T1000 (cell line): ENCODE measurements at regions not wholly inside any gene's neighbourhood (a gene's known extent, or its start where the extent isn't known, plus 50 kb on each side); places are given as distances from the start of the nearest gene placed in this dataset.

ENCODE experiments used
- DNase-seq: peaks from one replicate; lab custom pipeline; 2025; ENCODE audit warnings: mixed read lengths; lab: John Stamatoyannopoulos, UW

GRCh38 chr3:57009802-57010201, 50.7 kb upstream of the SPATA12 start:
- DNase-seq: no peak

GRCh38 chr3:57009367-57009766, 51.1 kb upstream of the SPATA12 start:
- no peak for DNase-seq

DNA sequence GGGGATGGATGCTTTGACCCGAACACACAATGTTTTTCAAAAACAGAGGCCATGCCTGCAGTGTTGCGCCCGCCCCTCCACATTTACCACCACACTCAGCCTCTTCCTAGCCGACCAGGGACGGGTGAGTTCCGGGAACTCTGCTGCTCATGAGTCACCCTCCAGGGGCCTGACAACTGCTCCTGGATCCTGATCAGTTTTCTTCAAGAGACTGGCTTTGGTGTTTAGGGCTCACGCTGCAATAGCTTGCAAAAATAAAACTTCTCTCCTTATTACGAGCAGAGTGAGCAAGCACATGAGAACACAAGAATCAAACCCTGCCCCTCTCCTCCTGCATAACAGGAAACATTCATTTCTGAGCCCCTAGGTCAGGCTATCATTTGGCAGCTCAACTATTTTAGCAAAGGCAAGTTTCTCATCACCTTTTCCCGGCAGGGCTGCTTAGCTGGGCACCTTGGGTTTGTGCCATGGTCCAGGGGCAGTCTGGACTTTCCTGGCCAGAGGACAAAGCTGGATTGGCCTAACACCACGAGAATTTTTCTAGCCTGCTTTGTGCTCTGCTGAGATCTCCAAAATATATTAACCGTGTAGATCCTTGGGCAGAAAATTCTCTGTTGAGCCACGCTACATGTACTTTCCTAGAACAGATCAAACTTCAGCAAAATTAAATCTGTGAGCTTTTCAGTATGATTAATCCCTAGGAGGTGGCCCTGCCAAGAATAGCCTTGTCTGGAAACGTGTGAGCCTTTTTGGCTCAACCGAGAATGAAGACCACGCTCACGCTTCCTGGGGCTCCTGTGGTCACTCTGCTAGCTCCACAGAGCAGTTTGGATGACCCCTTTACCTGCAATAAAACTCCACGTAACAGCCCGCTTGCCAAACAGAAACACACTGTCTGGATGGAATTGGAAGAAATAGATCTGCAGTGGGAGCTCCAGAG, 52.7 kb upstream of the SPATA12 start:
- peak; percentile 51 for DNase-seq

GRCh38 chr3:57006949-57007419, 53.5 kb upstream of the SPATA12 start:
- DNase-seq: no peak

DNA sequence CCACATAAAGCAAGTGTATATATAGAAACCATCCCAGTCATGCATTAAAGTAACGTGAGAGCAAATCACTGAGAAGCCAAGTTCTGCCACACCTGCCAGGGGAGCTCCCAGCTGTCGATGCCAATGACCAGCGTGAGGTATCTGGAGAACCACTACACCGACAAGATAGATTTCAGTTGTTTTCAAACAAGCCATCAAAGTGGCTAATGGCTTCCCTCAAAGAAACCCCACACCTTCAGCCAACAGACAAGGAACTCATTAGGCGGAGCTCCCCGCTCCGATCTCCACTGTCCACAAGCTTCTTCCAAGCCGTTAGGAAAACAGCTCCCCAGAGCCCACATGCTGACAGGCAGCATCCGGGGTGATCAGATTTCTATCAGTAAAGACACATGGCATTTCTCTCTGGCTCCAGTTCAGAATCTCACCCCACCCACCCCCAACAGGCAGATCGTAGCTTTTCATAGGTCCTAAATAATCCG, 54.2 kb upstream of the SPATA12 start:
- no peak for DNase-seq

DNA sequence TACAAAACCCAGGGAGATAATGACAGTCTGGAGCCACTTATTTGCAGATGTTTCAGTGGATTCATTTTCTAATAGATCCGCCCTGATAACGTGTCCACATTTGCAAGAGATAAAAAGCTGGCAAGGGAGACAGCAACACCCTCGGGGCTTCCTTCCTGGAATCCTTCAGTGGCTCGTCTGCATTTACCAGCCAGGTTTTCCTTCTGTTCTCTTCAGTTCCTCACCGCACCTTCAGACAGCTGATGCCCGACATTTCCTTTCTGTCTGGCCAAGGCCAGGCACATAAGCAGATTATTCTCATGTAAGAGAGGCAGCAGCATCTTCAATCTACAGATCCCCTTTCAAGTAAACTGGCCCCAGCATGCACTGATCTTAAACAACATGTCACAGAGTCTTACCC, 56.2 kb upstream of the SPATA12 start:
- DNase-seq: no peak

- no peak for DNase-seq
These were observed 56.8 kb upstream of the SPATA12 start for GRCh38 chr3:57003676-57004075.

DNA sequence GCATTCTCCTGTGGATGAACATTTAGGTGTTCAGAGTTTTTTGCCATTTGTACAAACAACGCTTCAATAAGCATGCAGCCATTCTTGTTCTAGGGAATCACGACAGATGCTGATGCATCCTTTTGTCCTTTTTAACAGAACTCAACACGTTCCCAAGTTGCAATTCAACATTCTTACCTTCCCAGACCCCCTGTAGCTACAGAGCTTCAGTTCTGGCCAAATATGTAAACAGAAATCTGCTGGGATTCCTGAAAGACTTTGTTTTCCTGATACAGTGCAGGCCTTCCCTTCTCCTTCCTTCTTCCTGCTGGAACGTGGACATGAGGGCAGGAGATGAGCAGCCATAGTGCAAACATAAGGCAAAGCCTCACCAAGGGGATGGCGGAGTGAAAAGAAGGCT, 59.1 kb upstream of the SPATA12 start:
- DNase-seq: no peak

- no peak for DNase-seq
These were observed 60.5 kb upstream of the SPATA12 start for GRCh38 chr3:57000012-57000411.

DNA sequence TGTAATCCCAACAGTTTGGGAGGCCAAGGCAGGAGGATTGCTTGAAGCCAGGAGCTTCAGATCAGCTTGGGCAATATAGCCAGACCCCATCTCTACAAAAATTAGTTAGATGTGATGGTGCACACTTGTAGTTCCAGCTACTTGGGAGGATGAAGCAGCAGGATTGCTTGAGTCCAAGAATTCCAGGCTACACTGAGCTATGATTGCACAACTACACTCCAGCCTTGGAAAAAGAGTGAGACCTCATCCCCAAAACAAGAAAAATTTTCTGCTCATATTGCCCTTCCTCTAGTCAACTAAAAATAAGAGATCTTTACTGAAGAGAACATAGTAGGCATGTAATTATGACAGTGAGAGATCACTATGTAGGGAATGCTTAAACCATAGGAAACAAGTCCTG, 60.9 kb upstream of the SPATA12 start:
- no peak for DNase-seq

- no peak for DNase-seq
These were observed 62.4 kb upstream of the SPATA12 start for GRCh38 chr3:56998076-56998529.

- DNase-seq: no peak
These were observed 62.8 kb upstream of the SPATA12 start for GRCh38 chr3:56997675-56998074.

DNA sequence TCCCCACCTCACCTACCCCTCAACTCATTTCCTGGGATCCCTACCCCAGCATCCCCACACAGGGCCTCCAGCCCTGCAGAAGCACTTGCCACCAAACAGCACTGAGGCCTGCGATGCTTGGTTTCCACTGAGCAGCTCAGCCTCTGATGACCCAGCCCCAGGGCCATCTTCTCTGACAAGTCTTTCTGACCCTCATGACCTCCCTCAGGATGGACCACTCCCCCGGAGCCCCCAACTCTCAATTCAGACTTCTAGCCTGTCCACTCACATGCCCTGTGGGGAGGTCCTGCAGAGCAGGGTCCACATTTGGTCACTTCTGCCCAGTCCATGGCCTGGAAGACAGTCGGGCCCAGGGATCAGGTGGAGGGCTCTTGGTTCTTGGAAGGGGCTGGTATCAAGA, 63.4 kb upstream of the SPATA12 start:
- no peak for DNase-seq

DNA sequence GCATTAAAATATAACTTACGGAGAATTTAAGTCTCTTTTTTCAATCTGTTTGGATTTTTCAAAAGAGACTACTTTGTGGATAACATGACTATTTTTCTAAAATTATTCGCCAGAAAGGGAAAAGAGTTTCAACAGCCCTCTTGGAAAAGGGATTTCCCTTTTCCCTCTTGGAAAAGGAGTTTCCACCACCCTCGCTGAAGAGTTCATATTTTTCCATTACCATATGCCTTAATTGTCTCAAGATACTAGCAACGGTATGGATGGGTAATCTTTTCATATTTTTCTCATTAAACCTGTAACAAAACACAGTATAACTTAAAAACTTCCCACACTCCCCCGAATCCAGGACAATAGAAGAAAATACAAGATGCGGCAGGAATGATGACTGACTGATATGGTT, 66.1 kb upstream of the SPATA12 start:
- DNase-seq: no peak

- no peak for DNase-seq
These were observed 69.8 kb upstream of the SPATA12 start for GRCh38 chr3:56990641-56991015.

- DNase-seq: no peak
These were observed 70.4 kb upstream of the SPATA12 start for GRCh38 chr3:56989977-56990640.

DNA sequence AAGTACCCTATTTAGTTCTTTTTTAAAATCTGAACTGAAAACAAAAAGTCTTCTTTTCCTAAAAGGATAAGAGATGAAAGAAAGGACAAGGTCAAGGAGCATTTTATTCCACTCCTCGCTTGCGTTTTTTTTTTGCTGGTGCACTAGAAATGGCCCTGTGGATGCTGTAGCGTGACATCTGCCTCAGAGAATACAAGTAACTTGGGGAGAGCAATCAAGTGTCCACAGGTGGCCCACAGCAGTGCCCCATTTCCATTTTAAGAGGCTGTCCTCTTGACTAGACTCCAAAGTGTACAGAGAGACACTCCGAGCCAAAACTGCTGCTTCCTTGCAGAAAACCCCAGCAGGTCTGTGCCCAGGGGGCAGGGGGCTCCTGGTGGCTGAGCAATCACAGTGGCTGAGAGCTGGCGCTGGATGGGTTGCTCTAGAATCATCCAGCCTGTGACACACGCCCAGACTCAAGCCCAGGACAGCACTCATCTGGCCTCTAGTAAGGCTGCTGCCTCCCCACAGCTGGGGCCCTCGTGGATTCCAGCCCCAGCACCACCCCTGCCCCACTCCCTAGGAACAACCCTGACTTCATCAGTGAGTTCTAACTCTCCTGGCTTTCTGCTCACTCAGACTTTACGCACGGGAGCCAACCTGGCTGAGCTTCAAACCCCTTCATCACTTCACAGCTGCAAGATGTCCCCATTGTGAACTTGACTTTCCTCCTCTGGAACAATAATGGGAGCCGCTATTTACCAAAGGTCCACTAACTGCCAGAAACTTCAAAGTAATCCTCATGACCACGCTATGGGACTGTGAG, 71.1 kb upstream of the SPATA12 start:
- DNase-seq: no peak

GRCh38 chr3:56988458-56989168, 71.9 kb upstream of the SPATA12 start:
- DNase-seq: peak; percentile 64

DNA sequence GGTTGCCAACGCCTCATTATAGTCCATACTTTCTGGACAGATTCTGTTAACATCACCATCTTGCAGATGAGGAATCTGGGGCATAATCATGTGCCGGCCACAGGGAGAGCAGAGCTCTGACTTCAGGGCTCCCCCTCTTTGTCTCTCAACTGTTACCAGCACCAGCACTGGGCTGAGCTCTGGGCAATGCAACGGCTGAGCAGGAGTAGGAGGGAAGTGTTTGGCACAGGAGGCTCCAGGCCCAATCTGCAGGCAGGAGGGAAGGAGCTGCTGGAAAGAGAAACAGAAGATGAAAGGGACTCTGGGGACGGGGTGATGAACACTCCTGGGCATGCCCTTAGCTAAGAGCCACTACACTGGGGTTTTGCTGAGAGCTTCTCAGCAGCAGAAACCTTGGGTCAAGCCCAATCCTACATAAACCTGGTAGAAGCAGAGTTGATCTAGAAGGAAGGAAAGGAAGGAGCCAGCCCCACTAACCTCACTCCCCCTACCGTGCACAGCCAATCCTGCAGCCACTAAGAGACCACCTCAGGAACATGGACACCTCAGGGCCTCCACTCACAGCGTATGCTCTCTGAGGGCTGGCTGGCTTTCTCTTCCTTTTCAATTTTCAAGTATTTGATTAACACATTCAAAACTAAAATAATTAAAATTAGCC, 73.1 kb upstream of the SPATA12 start:
- no peak for DNase-seq

- no peak for DNase-seq
These were observed 74.1 kb upstream of the SPATA12 start for GRCh38 chr3:56986347-56986746.

GRCh38 chr3:56985878-56986277, 74.6 kb upstream of the SPATA12 start:
- DNase-seq: no peak
